ENCODE measurements at regions not wholly inside any gene's neighbourhood (a gene's known extent, or its start where the extent isn't known, plus 50 kb on each side); places are given as distances from the start of the nearest gene placed in this dataset.

GRCh38 chrX:81996166-81996565, 794.3 kb downstream of the SH3BGRL start:
- TF ChIP-seq, protein P1, sequence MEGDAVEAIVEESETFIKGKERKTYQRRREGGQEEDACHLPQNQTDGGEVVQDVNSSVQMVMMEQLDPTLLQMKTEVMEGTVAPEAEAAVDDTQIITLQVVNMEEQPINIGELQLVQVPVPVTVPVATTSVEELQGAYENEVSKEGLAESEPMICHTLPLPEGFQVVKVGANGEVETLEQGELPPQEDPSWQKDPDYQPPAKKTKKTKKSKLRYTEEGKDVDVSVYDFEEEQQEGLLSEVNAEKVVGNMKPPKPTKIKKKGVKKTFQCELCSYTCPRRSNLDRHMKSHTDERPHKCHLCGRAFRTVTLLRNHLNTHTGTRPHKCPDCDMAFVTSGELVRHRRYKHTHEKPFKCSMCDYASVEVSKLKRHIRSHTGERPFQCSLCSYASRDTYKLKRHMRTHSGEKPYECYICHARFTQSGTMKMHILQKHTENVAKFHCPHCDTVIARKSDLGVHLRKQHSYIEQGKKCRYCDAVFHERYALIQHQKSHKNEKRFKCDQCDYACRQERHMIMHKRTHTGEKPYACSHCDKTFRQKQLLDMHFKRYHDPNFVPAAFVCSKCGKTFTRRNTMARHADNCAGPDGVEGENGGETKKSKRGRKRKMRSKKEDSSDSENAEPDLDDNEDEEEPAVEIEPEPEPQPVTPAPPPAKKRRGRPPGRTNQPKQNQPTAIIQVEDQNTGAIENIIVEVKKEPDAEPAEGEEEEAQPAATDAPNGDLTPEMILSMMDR (IDR thresholded peaks at IDR 0.05), result no peak
- TF ChIP-seq POLR2A (IDR thresholded peaks at IDR 0.05), result no peak

Data from tibial nerve (tissue), 3 donors.